Large intestine (tissue), 3 donors: ENCODE measurements at regions not wholly inside any gene's neighbourhood (a gene's known extent, or its start where the extent isn't known, plus 50 kb on each side); places are given as distances from the start of the nearest gene placed in this dataset.
"Not testable (repeated sequence)": the region's sequence is repeated elsewhere in the genome, so short reads cannot be mapped to it uniquely, and the experiment has no call there.

ENCODE experiments used
- DNase-seq, 2 donors: peaks; one replicate each; pipeline versions ENCODE4 v3.0.0 to v3.0.0-alpha.2; 2013
- H3K27ac ChIP-seq: one replicate; pipeline ENCODE4 v1.5.1; 2013; ENCODE audit warnings: low read length
- H3K27me3 ChIP-seq: 2 replicates; pipeline ENCODE4 v1.6.1; 2013; ENCODE audit warnings: low read length; ENCODE audit not compliant: control insufficient read depth, insufficient read depth
- H3K36me3 ChIP-seq: 2 replicates; pipeline ENCODE4 v1.6.1; 2013; ENCODE audit warnings: low read length; ENCODE audit not compliant: control insufficient read depth, insufficient read depth
- H3K4me1 ChIP-seq: one replicate; pipeline ENCODE4 v1.6.1; 2013; ENCODE audit warnings: low read length; ENCODE audit not compliant: control insufficient read depth, insufficient read depth
- H3K4me3 ChIP-seq: one replicate; pipeline ENCODE4 v1.5.1; 2013; ENCODE audit warnings: low read length
- H3K9me3 ChIP-seq: one replicate; pipeline ENCODE4 v1.6.1; 2013; ENCODE audit warnings: mild to moderate bottlenecking, low read depth, low read length, moderate library complexity; ENCODE audit not compliant: control insufficient read depth
- WGBS: methylation state at CpG from one replicate; pipeline ENCODE4 v1.1.5; 2013; ENCODE audit warnings: low lambda C conversion rate; ENCODE audit not compliant: insufficient coverage; 5-methylcytosine and 5-hydroxymethylcytosine counted together

- peak in 1 of 2 donors; percentile 53 for DNase-seq
- no peaks in the 10 kb centered on the region for H3K27me3 ChIP-seq
- no peak overlapping the region for H3K27ac ChIP-seq
- no peaks in the 10 kb centered on the region for H3K36me3 ChIP-seq
- H3K9me3 ChIP-seq = no peaks in the 10 kb centered on the region
- 33% methylated on average over 1 of the region's 1 CpG for WGBS
- no peak overlapping the region for H3K4me3 ChIP-seq
- no peaks in the 10 kb centered on the region for H3K4me1 ChIP-seq
These were observed 128.2 kb downstream of the SLC7A11 start for GRCh38 chr4:138113819-138114400.

GRCh38 chr4:138112890-138113289, 129.3 kb downstream of the SLC7A11 start:
- H3K4me1 ChIP-seq, DNase-seq, H3K36me3 ChIP-seq, H3K9me3 ChIP-seq, H3K27ac ChIP-seq, H3K4me3 ChIP-seq, H3K27me3 ChIP-seq: not testable (repeated sequence)
- WGBS = 67% methylated on average over 3 of the region's 8 CpGs

DNA sequence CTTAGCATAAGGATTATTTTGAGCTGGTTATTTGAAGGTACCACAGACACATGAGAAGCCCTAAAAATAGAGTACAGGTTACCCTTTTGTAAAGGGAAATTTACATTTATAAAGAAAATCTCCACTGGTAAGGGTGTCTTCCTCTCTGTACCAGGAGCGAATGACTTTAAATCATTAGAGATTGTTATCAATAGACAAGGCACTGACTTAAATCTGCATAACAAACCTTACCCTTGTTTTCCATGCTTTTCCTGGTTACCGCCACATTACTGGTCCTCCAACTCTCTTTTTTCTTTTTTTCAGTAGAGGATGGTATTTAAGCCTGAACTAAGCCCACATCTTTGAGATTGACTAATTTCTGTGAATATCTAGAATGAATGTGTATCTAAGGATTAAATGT, 129.8 kb downstream of the SLC7A11 start:
- Histone ChIP-seq H3K4me3 (no peak overlapping the region), H3K27me3 (no peaks in the 10 kb centered on the region), H3K36me3 (no peaks in the 10 kb centered on the region), H3K9me3 (no peaks in the 10 kb centered on the region), H3K27ac (no peak overlapping the region), H3K4me1 (peaks cover under 1% of the 10 kb centered on the region)
- no peak for DNase-seq
- no CpG with 5 or more reads among the region's 2 CpGs for WGBS

GRCh38 chr4:138111462-138112000, 130.6 kb downstream of the SLC7A11 start:
- no CpG with 5 or more reads among the region's 3 CpGs for WGBS
- no peaks in the 10 kb centered on the region for H3K27me3 ChIP-seq
- peaks cover 6% of the 10 kb centered on the region for H3K4me1 ChIP-seq
- H3K9me3 ChIP-seq = no peaks in the 10 kb centered on the region
- H3K27ac ChIP-seq = no peak overlapping the region
- H3K4me3 ChIP-seq = no peak overlapping the region
- DNase-seq = no peak
- no peaks in the 10 kb centered on the region for H3K36me3 ChIP-seq

DNA sequence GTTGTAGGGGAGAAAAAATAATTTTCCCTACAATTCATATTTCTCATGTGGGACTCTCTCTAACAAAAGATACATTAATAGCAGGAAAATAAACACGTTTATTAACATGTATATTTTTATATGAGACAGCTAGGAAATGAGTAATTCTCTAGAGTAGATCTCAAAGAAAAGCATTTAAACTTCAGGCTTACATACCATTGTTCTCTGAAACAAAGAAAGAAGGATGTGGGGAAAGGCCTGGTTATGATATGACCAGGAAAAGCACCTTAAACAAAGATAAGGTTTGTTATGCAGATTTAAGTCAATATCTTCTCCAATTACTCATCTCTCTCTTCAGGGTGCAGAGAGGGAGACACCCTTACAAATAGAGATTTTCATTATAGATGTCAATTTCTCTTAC, 131.3 kb downstream of the SLC7A11 start:
- Histone ChIP-seq H3K4me3 (no peak overlapping the region), H3K27ac (no peak overlapping the region), H3K9me3 (no peaks in the 10 kb centered on the region), H3K4me1 (peaks cover 6% of the 10 kb centered on the region), H3K36me3 (no peaks in the 10 kb centered on the region), H3K27me3 (no peaks in the 10 kb centered on the region)
- no peak for DNase-seq
- 50% methylated on average over 1 of the region's 1 CpG for WGBS

- Histone ChIP-seq H3K27me3 (no peaks in the 10 kb centered on the region), H3K36me3 (no peaks in the 10 kb centered on the region), H3K27ac (peak overlapping the region; percentile 8), H3K9me3 (no peaks in the 10 kb centered on the region), H3K4me1 (peaks cover 18% of the 10 kb centered on the region), H3K4me3 (no peak overlapping the region)
- DNase-seq = peak in 1 of 2 donors; percentile 29
- no CpG with 5 or more reads among the region's 4 CpGs for WGBS
These were observed 135.1 kb downstream of the SLC7A11 start for GRCh38 chr4:138107023-138107422.

DNA sequence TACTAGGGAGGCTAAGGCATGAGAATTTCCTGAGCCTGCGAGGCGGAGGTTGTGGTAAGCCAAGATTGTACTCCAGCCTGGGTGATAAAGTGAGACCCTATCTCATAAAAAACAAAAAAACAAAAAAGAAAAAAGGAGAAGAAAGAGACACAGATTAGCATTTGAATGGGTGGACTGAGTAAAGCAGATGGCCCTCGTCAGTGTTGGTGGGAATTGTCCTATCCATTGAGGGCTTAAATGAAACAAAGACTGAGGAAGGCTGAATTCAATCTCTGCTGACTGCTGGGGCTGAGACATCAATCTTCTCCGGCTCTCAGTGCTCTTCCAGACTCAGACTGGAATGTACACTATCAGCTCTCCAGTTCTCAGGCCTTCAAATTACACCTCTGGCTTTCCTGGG, 136.8 kb downstream of the SLC7A11 start:
- 100% methylated on average over 1 of the region's 4 CpGs for WGBS
- Histone ChIP-seq H3K4me1 (peaks cover 18% of the 10 kb centered on the region), H3K4me3 (no peak overlapping the region), H3K9me3 (no peaks in the 10 kb centered on the region), H3K27ac (no peak overlapping the region), H3K36me3 (no peaks in the 10 kb centered on the region), H3K27me3 (no peaks in the 10 kb centered on the region)
- no peak for DNase-seq

GRCh38 chr4:138104284-138104680, 137.9 kb downstream of the SLC7A11 start:
- Histone ChIP-seq H3K9me3 (no peaks in the 10 kb centered on the region), H3K36me3 (no peaks in the 10 kb centered on the region), H3K4me1 (peaks cover 18% of the 10 kb centered on the region), H3K4me3 (no peak overlapping the region), H3K27me3 (no peaks in the 10 kb centered on the region), H3K27ac (peak overlapping the region; percentile 61)
- no CpG with 5 or more reads among the region's 6 CpGs for WGBS
- DNase-seq = peak in 1 of 2 donors; percentile 32

- H3K4me1 ChIP-seq = peaks cover 18% of the 10 kb centered on the region
- no peaks in the 10 kb centered on the region for H3K36me3 ChIP-seq
- no peaks in the 10 kb centered on the region for H3K27me3 ChIP-seq
- WGBS = 41% methylated on average over 3 of the region's 5 CpGs
- H3K27ac ChIP-seq = peak overlapping the region; percentile 61
- peak; percentile 26 to 66 for DNase-seq
- no peak overlapping the region for H3K4me3 ChIP-seq
- no peaks in the 10 kb centered on the region for H3K9me3 ChIP-seq
These were observed 138.4 kb downstream of the SLC7A11 start for GRCh38 chr4:138103597-138104283.

GRCh38 chr4:138099385-138099784, 142.8 kb downstream of the SLC7A11 start:
- Histone ChIP-seq H3K9me3 (no peaks in the 10 kb centered on the region), H3K27ac (no peak overlapping the region), H3K4me1 (peaks cover 8% of the 10 kb centered on the region), H3K4me3 (no peak overlapping the region), H3K27me3 (no peaks in the 10 kb centered on the region), H3K36me3 (no peaks in the 10 kb centered on the region)
- whole genome bisulfite sequencing = 88% methylated on average over 1 of the region's 3 CpGs
- DNase-seq = no peak
